Right hindlimb (tissue), 1 donor: ENCODE measurements at regions not wholly inside any gene's neighbourhood (a gene's known extent, or its start where the extent isn't known, plus 50 kb on each side); places are given as distances from the start of the nearest gene placed in this dataset.
A peak's percentile ranks its signal among the peaks of the same experiment; 100 is the strongest.
"Not testable (repeated sequence)": the region's sequence is repeated elsewhere in the genome, so short reads cannot be mapped to it uniquely, and the experiment has no call there.

Experiments used
- DNase-seq: peaks from one replicate; pipeline ENCODE4 v3.0.0-alpha.2; 2018

DNA sequence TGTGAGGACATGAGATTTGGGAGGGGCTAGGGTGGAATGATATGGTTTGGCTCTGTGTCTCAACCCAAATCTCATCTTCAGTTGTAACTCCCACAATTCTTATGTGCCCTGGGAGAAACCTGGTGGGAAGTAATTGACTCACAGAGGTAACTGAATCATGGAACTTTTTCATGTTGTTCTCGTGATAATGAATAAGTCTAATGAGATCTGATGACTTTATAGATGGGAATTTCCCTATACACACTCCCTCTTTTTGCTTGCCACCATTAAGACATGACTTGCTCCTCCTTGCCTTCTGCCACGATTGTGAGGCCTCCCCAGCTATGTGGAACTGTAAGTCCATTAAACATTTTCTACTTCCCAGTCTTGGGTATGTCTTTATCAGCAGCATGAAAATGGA is 253.2 kb upstream of the GK2 start:
- no peak for DNase-seq

DNA sequence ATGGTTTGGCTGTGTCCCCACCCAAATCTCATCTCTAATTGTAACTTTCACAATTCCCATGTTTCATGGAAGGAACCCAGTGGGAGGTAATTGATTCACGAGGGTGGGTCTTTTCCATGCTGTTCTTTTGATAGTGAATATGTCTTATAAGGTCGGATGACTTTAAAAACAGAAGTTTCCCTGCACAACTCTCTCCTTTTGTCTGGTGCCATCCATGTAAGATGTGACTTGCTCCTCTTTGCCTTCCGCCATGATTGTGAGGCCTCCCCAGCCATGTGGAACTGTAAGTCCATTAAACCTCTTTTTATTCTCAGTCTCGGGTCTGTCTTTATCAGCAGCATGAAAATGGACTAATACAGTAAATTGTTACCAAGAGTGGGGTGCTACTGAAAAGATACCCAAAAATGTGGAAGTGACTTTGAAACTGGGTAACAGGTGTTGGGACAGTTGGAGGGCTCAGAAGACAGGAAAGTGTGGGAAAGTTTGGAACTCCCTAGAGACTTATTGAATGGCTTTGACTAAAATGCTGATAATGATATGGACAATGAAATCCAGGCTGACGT is 251.4 kb upstream of the GK2 start:
- not testable (repeated sequence) for DNase-seq

DNA sequence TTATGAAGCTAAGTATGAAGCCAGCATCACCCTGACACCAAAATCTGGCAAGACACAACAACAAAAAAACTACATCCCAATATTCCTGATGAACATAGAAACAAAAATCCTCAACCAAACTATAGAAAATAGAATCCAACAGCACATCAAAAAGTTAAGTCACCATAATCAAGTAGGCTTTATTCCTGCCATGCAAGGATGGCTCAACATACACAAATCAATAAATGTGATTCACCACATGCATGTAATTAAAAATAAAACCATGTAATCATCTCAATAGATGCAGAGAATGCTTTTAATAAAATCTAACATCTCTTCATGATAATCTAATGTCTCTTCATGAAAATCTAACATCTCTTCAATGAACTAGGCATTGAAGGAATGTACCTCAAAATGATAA is 249.4 kb upstream of the GK2 start:
- no peak for DNase-seq

DNA sequence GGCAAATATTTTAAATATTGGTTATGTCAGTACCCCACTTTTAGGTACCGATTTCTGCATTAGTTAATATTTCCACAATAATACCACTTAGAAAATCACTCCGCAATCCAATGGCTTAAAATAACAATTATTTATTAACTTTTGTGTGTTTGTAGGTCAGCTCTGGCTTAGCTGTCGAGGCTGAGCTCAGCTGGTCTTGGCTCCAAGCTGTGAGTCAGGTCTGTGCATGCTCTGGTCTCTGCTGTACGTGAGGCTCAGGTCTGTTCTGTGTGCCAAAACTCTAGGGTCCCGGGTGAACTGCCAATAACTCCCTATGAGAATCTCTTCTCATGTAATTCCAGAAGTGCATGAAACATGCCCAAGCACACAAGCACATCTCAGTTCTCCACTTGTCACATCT is 245.8 kb upstream of the GK2 start:
- DNase-seq = peak; percentile 22

- no peak for DNase-seq
Measured at GRCh38 chr4:79652738-79653137, 244.7 kb upstream of the GK2 start.

- DNase-seq = no peak
Measured at GRCh38 chr4:79652232-79652631, 244.2 kb upstream of the GK2 start.

- no peak for DNase-seq
Measured at GRCh38 chr4:79651456-79651855, 243.4 kb upstream of the GK2 start.

GRCh38 chr4:79650794-79651431 is 242.9 kb upstream of the GK2 start:
- no peak for DNase-seq

DNA sequence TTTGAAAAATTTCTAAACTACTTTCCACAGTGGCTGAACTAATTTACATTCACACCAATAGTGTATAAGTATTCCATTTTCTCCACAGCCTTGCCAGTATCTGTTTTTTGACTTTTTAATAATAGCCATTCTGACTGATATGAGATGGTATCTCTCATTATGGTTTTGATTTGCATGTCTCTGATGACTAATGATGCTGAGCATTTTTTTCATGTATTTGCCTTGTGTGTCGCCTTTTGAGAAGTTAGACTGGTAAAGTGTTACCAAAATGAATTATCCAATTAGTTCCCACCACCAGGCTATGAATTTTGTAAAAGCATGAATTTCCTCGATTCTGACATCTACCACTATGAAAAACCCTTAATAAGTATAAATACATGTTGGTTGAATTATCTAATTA is 242.2 kb upstream of the GK2 start:
- no peak for DNase-seq

- no peak for DNase-seq
Measured at GRCh38 chr4:79645942-79646341, 237.9 kb upstream of the GK2 start.

DNA sequence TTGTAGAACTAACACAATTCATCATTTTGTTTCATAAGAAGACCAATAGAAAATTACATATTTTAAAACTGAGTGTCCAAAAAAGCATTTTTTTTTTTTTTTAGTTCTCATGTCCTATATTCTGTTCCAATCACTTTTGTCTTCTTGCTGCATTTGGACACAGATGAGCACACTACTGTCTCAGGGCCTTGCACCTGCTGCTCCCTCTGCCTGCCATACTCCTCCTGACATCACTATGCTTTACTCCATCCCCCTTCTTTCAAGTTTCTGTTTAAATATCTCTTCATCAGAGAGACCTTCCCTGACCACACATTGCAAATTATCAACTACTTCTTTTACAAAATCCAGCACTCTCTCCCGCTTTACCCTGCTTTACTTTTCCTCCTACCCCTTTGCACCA is 230.7 kb upstream of the GK2 start:
- no peak for DNase-seq

DNA sequence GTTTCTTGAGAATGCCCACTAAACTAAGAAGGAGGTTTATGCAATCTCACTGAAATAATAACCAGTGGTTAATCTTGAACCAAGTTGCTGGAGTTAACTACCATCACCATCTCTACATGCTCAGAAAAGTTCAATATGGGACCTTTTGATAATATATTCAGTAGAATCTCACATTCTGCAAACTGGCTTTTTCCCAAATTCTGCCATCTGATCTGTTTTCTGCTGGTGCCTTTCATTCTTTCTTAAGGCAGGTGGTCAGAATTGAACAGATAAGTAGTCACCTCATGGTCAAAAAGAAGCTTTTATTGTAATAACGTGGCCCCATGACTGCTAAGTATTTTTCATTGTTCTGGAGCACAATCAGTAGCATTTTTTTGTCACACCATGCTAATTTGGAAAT is 229.0 kb upstream of the GK2 start:
- DNase-seq = no peak

DNA sequence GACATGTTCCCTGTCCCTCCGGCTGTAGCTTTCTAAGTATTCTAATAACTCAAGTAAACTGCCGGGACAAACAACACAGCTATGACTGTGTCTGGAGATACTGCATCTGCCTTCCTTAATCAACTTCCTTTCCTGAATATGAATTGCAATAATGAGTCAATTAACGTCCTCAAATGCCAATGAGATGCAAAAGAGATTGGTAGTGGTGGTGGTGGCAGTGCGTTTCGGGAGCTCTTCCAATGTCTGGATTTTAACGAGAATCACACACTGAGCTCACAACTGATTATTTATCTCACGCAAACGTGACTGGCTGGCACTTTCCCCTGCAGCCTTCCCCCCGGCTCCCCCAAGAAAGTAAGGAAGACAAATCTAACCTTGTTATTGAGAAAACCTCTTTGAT is 226.1 kb upstream of the GK2 start:
- no peak for DNase-seq

- no peak for DNase-seq
Measured at GRCh38 chr4:79632114-79632513, 224.1 kb upstream of the GK2 start.

DNA sequence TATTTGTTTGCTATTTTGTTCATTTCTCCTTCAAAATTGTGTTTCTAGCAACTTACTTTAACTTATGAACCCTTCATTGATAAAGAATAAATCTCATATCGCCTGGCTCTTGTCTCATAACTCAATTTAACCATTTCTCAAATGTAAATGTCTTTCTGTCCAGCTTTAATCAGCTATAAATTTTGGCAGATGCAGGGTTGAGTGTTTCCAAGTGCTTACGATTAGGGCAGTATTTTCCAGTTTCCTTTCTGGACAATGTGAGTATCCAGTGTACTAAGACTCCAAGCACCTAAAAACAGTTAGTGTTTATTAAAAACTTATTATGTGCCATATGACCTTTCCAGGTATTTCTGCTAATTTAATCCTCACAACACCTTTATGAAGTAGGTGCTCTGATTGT is 218.6 kb upstream of the GK2 start:
- DNase-seq = no peak

- DNase-seq = no peak
Measured at GRCh38 chr4:79626101-79626500, 218.1 kb upstream of the GK2 start.

DNA sequence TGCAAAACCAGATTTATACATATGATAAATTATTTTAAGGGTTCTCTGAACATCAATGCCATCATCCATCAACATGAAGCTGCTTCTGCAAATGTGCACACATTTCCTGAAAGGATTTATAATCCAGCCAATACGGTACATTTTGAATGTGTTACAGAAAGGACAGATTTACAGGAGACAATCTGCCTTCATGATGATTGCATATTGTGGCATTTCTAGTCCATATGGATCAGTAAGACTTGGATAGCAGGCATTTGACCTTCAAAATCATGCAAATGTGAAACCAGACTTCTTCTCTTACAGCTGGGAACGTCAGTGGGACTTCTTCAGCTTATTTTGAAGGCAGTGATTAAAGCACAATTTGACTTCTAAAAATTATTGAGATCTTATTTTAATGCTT is 217.3 kb upstream of the GK2 start:
- DNase-seq = no peak

DNA sequence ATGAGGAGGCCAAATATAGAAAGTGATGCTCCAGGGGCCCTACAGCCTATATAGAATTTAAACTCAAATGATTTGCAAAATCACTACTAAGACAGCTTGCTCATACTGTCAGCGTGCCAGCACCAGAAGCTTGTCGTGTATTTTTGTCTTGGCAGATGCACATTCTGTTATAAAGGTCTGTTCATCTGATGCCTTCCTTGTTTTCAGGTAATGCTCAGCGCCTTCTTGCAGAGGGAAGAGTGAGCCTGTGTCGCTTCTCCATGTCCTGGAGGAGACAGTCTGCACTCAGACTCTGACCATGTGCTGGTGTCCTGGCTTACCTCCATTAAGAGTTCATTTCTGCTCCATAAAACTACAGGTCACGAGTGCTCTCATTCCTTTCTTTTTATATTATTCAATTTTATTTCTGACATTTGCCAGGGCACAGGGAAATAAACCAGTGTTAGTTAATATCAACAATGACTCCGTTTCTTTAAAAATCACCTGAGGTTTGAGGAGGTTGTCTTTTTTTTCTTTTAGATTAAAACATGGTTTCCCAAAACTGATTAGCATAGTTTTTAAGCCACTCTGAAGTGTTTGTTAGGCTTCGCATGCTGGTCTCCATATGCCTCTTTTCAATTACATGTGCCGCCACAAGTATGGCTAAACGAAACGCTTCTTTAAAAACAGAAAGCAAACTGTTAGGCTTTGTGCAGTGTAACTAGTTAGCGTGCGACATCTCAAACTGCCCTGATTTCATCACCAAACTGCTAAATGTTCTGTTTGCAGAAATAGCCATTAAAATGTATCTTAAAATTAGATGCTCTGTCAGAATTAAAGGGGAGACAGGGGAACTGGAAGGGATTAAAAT is 215.2 kb upstream of the GK2 start:
- peak; percentile 37 for DNase-seq

DNA sequence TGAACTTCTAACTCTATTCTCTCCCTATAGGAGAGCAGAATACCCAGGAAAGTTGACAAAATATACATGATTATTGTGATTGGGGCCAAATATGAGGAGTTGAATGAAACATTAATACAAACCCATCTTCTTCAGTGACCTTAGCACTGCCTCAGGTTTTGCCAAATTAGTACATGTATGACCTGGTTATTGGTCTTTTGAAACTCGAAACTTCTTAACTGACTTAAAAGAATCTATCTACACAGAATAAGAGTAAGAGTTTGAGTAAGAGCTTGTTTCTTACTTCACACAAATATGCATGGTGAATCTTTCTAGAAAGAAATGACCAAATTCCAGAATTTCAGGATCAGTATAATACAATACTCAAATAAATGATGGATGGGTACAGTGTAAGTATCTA is 213.0 kb upstream of the GK2 start:
- no peak for DNase-seq

DNA sequence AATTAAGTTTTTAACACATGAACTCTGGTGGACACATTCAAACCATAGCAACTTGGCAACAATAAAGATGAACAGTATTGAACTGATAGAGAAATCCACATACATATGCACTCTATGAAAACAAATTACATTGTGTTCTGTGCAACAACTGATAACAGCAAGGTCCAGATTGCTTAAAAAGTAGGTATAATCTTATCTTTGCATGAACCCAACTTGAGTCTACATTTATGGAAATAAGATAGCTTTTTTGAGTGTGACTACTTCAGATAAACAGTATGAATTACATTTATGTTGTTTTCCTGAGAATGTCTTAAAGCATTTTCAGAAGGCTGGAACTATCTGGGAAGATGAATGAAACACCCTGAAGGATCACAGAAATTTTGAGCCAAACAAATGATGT is 212.6 kb upstream of the GK2 start:
- DNase-seq = no peak

DNA sequence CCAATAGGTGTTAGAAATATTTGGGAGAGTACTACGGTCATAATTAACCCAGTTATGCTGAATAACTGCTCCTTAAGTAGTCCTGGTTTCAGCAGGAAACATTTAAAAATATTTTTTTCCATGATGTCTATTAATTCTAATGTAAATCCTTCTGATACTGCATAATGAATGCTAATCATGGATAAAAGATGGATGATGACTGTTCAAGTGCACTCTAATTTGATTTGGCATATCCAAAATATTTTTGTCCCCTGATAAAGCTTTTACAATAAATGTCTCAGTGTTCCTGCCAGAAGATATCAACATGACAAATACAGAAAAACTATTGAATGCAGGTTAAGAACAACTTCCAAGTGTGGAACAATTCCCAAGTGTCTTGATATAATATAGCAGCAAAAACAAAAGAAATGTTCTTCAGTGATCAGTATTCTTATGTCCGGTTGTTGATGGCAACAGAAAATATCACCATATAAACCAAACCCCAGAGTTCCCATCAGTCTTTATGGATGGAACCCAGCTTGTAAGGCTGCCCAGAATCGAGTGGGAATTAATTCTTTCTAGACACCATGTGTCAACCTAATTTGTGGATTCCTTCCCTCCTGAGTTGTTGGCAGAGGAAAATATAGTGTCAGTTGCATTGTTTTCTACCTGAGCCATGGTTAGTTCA is 205.4 kb upstream of the GK2 start:
- DNase-seq = peak; percentile 24

DNA sequence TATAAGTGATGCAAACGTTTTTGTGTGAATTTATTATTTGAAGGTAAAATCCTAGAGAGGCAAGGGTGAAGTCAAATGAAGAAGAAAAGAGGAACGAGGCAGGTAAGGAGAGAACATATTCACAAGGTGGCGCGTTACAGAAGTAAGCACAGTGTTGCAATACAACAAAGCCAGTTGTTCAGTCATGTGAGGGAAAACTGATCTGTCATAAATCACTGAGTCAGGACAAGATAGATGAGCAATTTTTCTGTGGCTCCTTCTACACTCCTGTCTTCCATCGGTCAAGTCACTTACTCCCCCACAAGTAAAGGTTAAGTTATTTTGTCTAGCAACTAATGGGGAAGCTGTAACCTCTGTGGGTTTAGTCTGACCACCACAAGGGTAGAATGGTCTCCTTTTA is 203.0 kb upstream of the GK2 start:
- DNase-seq = no peak

DNA sequence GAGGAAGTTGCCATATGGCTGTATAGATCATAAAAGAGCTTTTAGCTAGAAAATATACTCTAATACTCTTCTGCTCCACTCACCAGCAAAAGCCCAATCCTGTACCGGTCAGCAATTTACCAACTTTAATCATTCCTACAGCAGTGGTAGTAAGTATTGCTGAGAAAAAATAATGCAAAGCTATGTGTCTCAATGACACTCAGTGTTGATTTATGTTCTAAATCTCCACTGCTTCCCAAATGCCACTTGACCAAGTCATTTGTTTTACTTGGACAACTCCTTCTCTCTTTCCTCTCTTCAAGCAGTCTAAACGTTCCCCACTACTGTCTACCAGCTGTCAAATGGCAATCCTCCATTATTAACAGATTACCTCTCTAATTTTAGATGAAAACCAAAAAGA is 201.8 kb upstream of the GK2 start:
- DNase-seq = no peak

GRCh38 chr4:79607979-79608378 is 200.0 kb upstream of the GK2 start:
- no peak for DNase-seq
